CD8-positive, alpha-beta memory T cell (primary cell): ENCODE measurements at regions not wholly inside any gene's neighbourhood (a gene's known extent, or its start where the extent isn't known, plus 50 kb on each side); places are given as distances from the start of the nearest gene placed in this dataset.

Experiments used
- CTCF ChIA-PET: fragments of 350-600 bp; sonication (Branson Sonifier 250); formaldehyde crosslinking; loops from one replicate; lab custom pipeline; 2021; ENCODE audit warnings: antibody characterized with exemption; lab: Charles Lee
- POLR2A ChIA-PET: fragments of 350-600 bp; sonication (Branson Sonifier 250); formaldehyde crosslinking; loops from one replicate; lab custom pipeline; 2021; ENCODE audit warnings: antibody characterized with exemption; lab: Charles Lee
- DNase-seq, 5 donors: peaks; one replicate each; pipeline versions ENCODE4 v3.0.0 to v3.0.0-alpha.2; 2020 to 2022; ENCODE audit warnings: mixed read lengths in 1 of 5
- H3K27ac ChIP-seq: one replicate; pipeline ENCODE4 v1.7.0; 2013; ENCODE audit warnings: low read depth, mild to moderate bottlenecking, low read length, moderate library complexity
- H3K27me3 ChIP-seq: 2 replicates; pipeline ENCODE4 v1.7.0; 2013; ENCODE audit warnings: low read length, mild to moderate bottlenecking; ENCODE audit not compliant: insufficient read depth, poor library complexity, severe bottlenecking
- H3K36me3 ChIP-seq: 2 replicates; pipeline ENCODE4 v1.7.0; 2013; ENCODE audit warnings: mild to moderate bottlenecking, low read length, moderate library complexity; ENCODE audit not compliant: insufficient read depth
- H3K4me1 ChIP-seq: 2 replicates; pipeline ENCODE4 v1.7.0; 2013; ENCODE audit warnings: mild to moderate bottlenecking, low read length, moderate library complexity; ENCODE audit not compliant: insufficient read depth
- H3K4me3 ChIP-seq: 2 replicates; pipeline ENCODE4 v1.7.0; 2013; ENCODE audit warnings: mild to moderate bottlenecking, low read length
- H3K9me3 ChIP-seq: 2 replicates; pipeline ENCODE4 v1.7.0; 2013; ENCODE audit warnings: mild to moderate bottlenecking, low read length
- H3K27ac Mint-ChIP-seq, 8 donors: one replicate each; pipeline ENCODE4 v1.8.0; 2020 to 2021; ENCODE audit warnings: mixed read lengths in 8 of 8, mild to moderate bottlenecking in 6 of 8, inconsistent platforms in 3 of 8, moderate library complexity in 3 of 8
- H3K27me3 Mint-ChIP-seq, 2 donors: one replicate each; pipeline ENCODE4 v1.8.0; 2020 to 2021; ENCODE audit warnings: mixed read lengths in 2 of 2, mild to moderate bottlenecking in 1 of 2, moderate library complexity in 1 of 2
- H3K36me3 Mint-ChIP-seq, 3 donors: one replicate each; pipeline ENCODE4 v1.8.0; 2020 to 2021; ENCODE audit warnings: mixed read lengths in 3 of 3, inconsistent platforms in 1 of 3, mild to moderate bottlenecking in 1 of 3
- H3K4me1 Mint-ChIP-seq, 3 donors: one replicate each; pipeline ENCODE4 v1.8.0; 2020 to 2021; ENCODE audit warnings: mixed read lengths in 3 of 3, inconsistent platforms in 1 of 3, mild to moderate bottlenecking in 1 of 3
- H3K4me3 Mint-ChIP-seq, 7 donors: one replicate each; pipeline ENCODE4 v1.8.0; 2020 to 2021; ENCODE audit warnings: mixed read lengths in 7 of 7, mild to moderate bottlenecking in 6 of 7, moderate library complexity in 4 of 7, inconsistent platforms in 2 of 7
- H3K9me3 Mint-ChIP-seq, 5 donors: one replicate each; pipeline ENCODE4 v1.8.0; 2020 to 2022; ENCODE audit warnings: mixed read lengths in 5 of 5, mild to moderate bottlenecking in 3 of 5, moderate library complexity in 2 of 5, inconsistent platforms in 1 of 5

DNA sequence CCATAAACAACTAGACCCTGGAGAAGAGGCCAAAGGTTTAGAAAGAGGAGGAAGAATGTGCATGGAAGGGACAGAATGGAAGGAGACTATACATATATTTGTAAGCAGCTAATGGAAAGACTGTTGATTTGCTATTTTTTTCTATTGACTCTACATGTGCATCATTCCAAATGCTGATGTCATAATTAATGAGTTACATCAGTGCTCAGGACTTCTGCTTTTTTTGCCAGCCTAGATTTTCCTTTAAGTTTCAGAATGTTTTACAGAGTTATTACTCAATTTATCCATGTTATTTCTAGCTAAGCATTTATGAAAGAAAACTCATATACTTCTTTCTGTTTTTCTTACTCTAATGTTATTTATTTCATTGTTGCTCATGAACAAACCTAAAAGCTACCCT, 62.6 kb upstream of the VGLL3 start:
- H3K27me3 Mint-ChIP-seq = peaks cover 0 to 5% of the 10 kb centered on the region in 2 donors
- H3K9me3 Mint-ChIP-seq = peaks cover 0 to 7% (median 2%) of the 10 kb centered on the region in 5 donors
- no peaks in the 10 kb centered on the region for H3K9me3 ChIP-seq
- no peak overlapping the region for H3K4me3 ChIP-seq
- H3K4me1 Mint-ChIP-seq = no peaks in the 10 kb centered on the region
- H3K36me3 Mint-ChIP-seq = no peaks in the 10 kb centered on the region
- ChIA-PET CTCF (no interaction called here), POLR2A (no interaction called here)
- H3K27ac ChIP-seq = no peak overlapping the region
- no peaks in the 10 kb centered on the region for H3K4me1 ChIP-seq
- no peak overlapping the region for H3K4me3 Mint-ChIP-seq
- H3K27me3 ChIP-seq = no peaks in the 10 kb centered on the region
- no peak overlapping the region for H3K27ac Mint-ChIP-seq
- DNase-seq = no peak
- H3K36me3 ChIP-seq = no peaks in the 10 kb centered on the region

DNA sequence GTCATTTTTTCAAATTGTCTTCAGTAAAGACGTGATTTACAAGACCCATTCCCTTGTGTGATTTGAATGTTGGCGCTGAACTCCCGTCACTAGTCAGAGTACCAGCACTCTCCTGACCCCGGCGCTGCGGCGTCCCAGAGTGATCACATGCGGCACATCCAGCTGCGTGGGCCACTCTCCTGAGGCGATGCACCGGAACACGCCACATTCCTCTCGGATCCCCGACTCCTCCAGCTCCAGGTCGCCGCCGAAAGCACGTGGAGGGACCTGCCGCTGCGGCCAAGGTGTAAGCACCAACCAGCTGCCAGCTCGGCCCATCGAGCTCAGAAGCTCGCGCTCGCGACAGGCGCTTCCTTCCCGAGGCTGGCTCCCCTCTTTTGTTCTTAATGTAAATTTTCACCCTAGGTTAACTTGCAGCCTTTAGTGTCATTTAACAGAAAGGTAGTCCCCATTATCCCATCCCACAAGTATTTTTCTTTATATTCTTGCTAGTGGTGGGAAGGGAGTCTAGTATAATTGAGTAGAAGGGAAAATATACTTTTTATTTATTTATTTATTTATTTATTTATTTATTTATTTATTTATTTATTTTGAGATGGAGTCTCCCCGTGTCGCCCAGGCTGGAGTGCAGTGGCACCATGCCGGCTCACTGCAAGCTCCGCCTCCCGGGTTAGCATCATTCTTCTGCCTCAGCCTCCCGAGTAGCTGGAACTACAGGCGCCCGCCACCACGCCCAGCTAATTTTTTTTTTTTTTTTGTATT, 61.7 kb upstream of the VGLL3 start:
- DNase-seq = no peak
- no peak overlapping the region for H3K4me3 ChIP-seq
- peaks cover 0 to 5% of the 10 kb centered on the region in 2 donors for H3K27me3 Mint-ChIP-seq
- H3K4me1 ChIP-seq = no peaks in the 10 kb centered on the region
- H3K36me3 ChIP-seq = no peaks in the 10 kb centered on the region
- H3K9me3 Mint-ChIP-seq = peaks cover 0 to 2% (median 0%) of the 10 kb centered on the region in 5 donors
- H3K27ac Mint-ChIP-seq = no peak overlapping the region
- H3K36me3 Mint-ChIP-seq = no peaks in the 10 kb centered on the region
- H3K4me1 Mint-ChIP-seq = no peaks in the 10 kb centered on the region
- POLR2A ChIA-PET = no interaction called here
- no peaks in the 10 kb centered on the region for H3K9me3 ChIP-seq
- H3K27ac ChIP-seq = no peak overlapping the region
- CTCF ChIA-PET = no interaction called here
- no peak overlapping the region for H3K4me3 Mint-ChIP-seq
- H3K27me3 ChIP-seq = no peaks in the 10 kb centered on the region

DNA sequence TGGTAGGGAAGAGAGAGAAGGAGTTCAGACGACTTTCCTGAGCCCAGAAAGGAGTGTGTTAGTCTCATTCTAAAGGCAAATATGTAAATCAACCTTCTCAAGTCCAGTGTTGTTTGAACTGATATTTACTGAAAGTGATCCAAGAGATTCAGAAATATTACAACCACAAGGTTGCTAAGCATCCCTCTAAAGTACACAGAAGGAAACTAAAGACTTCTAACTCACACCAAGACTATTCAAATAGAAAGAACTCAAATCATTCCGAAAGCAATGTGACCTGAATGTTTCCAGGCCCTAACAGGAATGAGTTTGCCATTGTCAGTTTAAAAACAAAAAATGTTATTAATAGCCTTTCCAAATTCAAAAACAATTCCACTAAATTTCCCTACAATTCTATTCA, 56.9 kb upstream of the VGLL3 start:
- no peak overlapping the region for H3K27ac Mint-ChIP-seq
- Histone ChIP-seq H3K27me3 (no peaks in the 10 kb centered on the region), H3K4me1 (no peaks in the 10 kb centered on the region), H3K36me3 (no peaks in the 10 kb centered on the region), H3K27ac (no peak overlapping the region), H3K4me3 (no peak overlapping the region), H3K9me3 (no peaks in the 10 kb centered on the region)
- no peaks in the 10 kb centered on the region for H3K36me3 Mint-ChIP-seq
- H3K27me3 Mint-ChIP-seq = no peaks in the 10 kb centered on the region
- CTCF ChIA-PET = no interaction called here
- no peak for DNase-seq
- no peaks in the 10 kb centered on the region for H3K9me3 Mint-ChIP-seq
- POLR2A ChIA-PET = no interaction called here
- no peaks in the 10 kb centered on the region for H3K4me1 Mint-ChIP-seq
- no peak overlapping the region for H3K4me3 Mint-ChIP-seq

DNA sequence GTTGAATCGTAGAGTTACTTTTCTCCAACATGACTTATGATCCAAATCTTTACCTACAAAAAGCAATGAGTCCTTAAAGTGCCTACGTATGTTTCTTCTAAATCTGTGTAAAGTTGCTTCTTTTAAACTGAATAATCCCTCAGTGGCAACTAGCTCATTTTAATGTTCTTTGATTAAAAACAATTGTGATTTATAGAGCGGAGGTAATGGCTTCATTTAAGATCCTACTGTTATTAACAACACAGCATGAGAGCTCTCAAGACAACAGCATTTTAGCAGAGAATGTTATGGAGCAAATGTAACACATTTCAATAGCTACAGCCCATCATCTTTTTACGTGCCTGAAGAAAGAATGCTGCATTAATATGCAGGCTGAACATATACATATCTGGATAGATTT, 55.3 kb upstream of the VGLL3 start:
- H3K9me3 ChIP-seq = no peaks in the 10 kb centered on the region
- no peaks in the 10 kb centered on the region for H3K27me3 ChIP-seq
- no peaks in the 10 kb centered on the region for H3K36me3 Mint-ChIP-seq
- no peaks in the 10 kb centered on the region for H3K4me1 ChIP-seq
- POLR2A ChIA-PET = no interaction called here
- CTCF ChIA-PET = no interaction called here
- no peaks in the 10 kb centered on the region for H3K27me3 Mint-ChIP-seq
- H3K27ac ChIP-seq = no peak overlapping the region
- no peaks in the 10 kb centered on the region for H3K36me3 ChIP-seq
- no peaks in the 10 kb centered on the region for H3K4me1 Mint-ChIP-seq
- DNase-seq = no peak
- no peak overlapping the region for H3K4me3 ChIP-seq
- H3K27ac Mint-ChIP-seq = no peak overlapping the region
- H3K9me3 Mint-ChIP-seq = no peaks in the 10 kb centered on the region
- H3K4me3 Mint-ChIP-seq = no peak overlapping the region

DNA sequence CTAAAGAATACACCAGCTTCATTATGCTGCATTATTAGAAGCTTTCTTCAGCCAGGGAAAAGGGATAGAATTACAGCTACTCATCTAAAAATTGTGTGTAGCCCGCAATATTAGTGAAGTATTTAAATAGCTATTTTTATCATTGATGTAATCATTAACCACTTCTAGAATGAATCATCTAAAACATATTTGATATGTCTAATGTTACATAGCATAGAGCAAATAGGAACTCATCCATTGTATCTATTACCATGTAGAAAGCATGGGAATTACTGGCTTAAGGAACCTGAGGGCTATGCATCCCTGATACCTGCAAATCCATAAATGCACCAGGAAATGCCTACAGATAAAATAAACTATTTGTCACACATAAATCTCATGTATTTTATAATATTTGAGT, 54.5 kb upstream of the VGLL3 start:
- DNase-seq = no peak
- H3K27me3 Mint-ChIP-seq = no peaks in the 10 kb centered on the region
- no peaks in the 10 kb centered on the region for H3K36me3 Mint-ChIP-seq
- Histone ChIP-seq H3K4me1 (no peaks in the 10 kb centered on the region), H3K27me3 (no peaks in the 10 kb centered on the region), H3K4me3 (no peak overlapping the region), H3K9me3 (no peaks in the 10 kb centered on the region), H3K27ac (no peak overlapping the region), H3K36me3 (no peaks in the 10 kb centered on the region)
- CTCF ChIA-PET = no interaction called here
- no peak overlapping the region for H3K27ac Mint-ChIP-seq
- no peaks in the 10 kb centered on the region for H3K9me3 Mint-ChIP-seq
- POLR2A ChIA-PET = no interaction called here
- no peaks in the 10 kb centered on the region for H3K4me1 Mint-ChIP-seq
- no peak overlapping the region for H3K4me3 Mint-ChIP-seq

DNA sequence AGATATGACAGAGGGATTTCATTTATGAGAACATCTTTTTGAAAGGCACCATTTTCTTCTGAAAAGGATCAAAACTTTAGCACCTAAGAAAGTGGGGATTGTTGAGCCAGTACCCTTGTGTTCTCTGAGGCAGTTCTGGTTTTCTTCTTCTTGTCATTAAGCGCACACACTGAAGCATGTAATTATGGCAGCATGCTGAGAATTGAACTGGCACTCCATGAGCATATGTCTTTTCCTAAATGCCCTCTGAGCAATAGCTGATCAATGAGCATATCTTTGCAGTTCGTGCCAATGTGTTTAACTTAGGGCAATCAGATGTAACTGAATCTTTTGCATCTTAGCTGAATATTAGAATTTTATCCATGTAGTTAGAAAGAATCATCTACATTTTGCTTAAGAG, 53.9 kb upstream of the VGLL3 start:
- Histone ChIP-seq H3K27ac (no peak overlapping the region), H3K36me3 (no peaks in the 10 kb centered on the region), H3K27me3 (no peaks in the 10 kb centered on the region), H3K4me1 (no peaks in the 10 kb centered on the region), H3K9me3 (no peaks in the 10 kb centered on the region), H3K4me3 (no peak overlapping the region)
- no peaks in the 10 kb centered on the region for H3K27me3 Mint-ChIP-seq
- no peaks in the 10 kb centered on the region for H3K9me3 Mint-ChIP-seq
- H3K4me3 Mint-ChIP-seq = no peak overlapping the region
- H3K36me3 Mint-ChIP-seq = no peaks in the 10 kb centered on the region
- no peaks in the 10 kb centered on the region for H3K4me1 Mint-ChIP-seq
- ChIA-PET POLR2A (no interaction called here), CTCF (no interaction called here)
- no peak for DNase-seq
- no peak overlapping the region for H3K27ac Mint-ChIP-seq

DNA sequence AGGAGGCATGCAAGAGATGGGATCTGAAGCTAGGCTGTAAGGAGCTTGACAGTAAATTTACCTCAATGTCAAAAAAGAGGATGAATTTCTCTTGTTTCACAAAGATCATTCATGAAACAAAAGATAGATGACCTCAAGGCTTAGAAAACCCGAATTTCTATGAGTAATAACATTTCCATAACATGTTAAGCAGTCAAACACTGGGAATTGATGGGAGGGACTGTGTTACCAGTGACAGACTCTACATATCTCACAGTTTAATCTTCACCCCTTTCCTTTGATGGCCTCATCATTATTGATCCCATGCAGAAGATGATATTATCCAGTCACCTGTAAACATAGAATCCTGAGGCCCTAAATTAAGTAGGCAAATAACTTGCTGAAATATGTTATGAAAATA, 53.5 kb upstream of the VGLL3 start:
- no peak overlapping the region for H3K27ac ChIP-seq
- H3K4me1 ChIP-seq = no peaks in the 10 kb centered on the region
- H3K27me3 ChIP-seq = no peaks in the 10 kb centered on the region
- no peaks in the 10 kb centered on the region for H3K36me3 Mint-ChIP-seq
- H3K36me3 ChIP-seq = no peaks in the 10 kb centered on the region
- H3K27me3 Mint-ChIP-seq = no peaks in the 10 kb centered on the region
- H3K9me3 ChIP-seq = no peaks in the 10 kb centered on the region
- no peak for DNase-seq
- no peaks in the 10 kb centered on the region for H3K4me1 Mint-ChIP-seq
- H3K4me3 Mint-ChIP-seq = no peak overlapping the region
- no peak overlapping the region for H3K4me3 ChIP-seq
- POLR2A ChIA-PET = no interaction called here
- H3K9me3 Mint-ChIP-seq = no peaks in the 10 kb centered on the region
- CTCF ChIA-PET = no interaction called here
- H3K27ac Mint-ChIP-seq = no peak overlapping the region

DNA sequence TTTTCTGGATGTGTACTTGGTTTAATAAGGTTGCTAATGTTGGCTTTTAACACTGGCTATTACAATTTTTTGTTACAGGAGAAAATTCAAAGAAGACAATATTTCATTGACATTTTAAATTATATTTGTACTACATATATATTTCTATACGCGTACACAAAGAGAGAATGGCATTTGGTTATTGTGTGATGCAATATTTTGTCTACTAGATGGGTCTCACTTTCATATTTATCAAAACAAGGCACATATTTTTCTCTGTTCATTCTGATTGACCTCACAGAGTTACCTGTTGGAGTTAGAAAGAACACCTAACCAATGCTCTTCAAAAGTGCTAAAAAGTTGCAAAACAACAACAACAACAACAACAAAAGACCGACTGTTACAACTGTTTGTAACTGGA, 50.2 kb upstream of the VGLL3 start:
- Mint-ChIP-seq H3K4me1 (no peaks in the 10 kb centered on the region), H3K27ac (no peak overlapping the region), H3K36me3 (no peaks in the 10 kb centered on the region), H3K9me3 (peaks cover 0 to 4% (median 0%) of the 10 kb centered on the region in 5 donors), H3K27me3 (no peaks in the 10 kb centered on the region), H3K4me3 (no peak overlapping the region)
- no peaks in the 10 kb centered on the region for H3K36me3 ChIP-seq
- no peak overlapping the region for H3K27ac ChIP-seq
- DNase-seq = no peak
- no peaks in the 10 kb centered on the region for H3K27me3 ChIP-seq
- no peaks in the 10 kb centered on the region for H3K9me3 ChIP-seq
- H3K4me1 ChIP-seq = no peaks in the 10 kb centered on the region
- ChIA-PET CTCF (no interaction called here), POLR2A (no interaction called here)
- no peak overlapping the region for H3K4me3 ChIP-seq
